Daoy (cell line): ENCODE measurements at regions not wholly inside any gene's neighbourhood (a gene's known extent, or its start where the extent isn't known, plus 50 kb on each side); places are given as distances from the start of the nearest gene placed in this dataset.

Experiments
- DNase-seq: peaks from one replicate; pipeline ENCODE4 v3.0.0-alpha.2; 2015; ENCODE audit warnings: low read depth

DNA sequence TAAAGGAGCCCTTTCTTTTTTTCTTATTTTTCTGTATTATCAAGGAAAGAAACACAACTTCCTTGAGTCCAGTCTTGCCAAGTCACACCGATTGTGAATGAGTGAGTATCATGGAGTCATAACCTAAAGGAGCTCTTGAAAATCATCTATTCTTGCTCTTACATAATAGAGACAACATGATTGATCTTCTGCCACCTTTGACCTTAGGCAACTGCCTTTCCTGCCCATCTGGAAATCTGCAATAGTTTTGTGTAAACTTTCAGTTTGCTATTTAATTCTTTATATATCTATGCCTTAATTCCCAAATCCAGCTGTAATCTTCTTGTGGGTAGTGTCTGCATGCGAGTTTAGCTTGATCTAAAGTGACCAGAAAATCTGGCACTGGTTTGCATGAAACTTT lies 149.9 kb upstream of the FST start:
- DNase-seq = no peak

DNA sequence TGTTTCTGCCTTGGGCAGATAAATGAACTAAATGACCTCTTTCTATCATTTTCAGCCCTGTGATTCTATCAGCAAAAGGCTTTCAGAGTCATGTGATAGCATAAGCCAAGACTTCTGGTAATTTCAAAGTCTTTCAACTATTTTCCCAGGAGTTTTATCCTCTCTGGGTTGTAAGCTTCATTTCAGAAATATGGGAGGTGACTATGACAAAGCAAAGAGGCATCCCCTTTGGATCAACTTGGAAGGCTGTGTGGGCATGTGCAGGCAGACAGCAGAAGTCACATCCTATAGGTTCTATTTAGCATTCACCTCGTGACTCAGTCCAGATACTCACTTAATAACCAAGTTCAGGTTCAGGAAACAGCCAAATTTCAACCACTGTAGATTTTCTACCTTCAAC lies 149.0 kb upstream of the FST start:
- DNase-seq = no peak

DNA sequence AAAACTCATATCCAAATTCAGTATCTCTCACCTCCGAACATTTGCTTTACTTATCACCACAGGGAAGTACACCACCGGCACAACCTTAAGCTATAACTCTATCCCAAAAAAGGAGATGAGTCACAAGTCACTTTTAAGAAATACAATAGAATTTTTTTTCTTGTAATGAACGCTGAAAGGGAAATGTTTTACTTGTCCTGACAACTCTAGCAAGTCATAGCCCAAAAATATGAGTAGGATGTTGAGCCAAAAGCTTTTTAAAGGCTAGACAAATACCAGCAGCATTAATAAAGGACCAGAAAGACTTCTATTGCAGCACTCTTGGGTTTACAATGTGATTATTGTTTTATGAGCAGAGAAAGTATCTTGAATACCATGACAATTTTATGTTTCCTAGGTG lies 147.3 kb upstream of the FST start:
- DNase-seq = no peak

DNA sequence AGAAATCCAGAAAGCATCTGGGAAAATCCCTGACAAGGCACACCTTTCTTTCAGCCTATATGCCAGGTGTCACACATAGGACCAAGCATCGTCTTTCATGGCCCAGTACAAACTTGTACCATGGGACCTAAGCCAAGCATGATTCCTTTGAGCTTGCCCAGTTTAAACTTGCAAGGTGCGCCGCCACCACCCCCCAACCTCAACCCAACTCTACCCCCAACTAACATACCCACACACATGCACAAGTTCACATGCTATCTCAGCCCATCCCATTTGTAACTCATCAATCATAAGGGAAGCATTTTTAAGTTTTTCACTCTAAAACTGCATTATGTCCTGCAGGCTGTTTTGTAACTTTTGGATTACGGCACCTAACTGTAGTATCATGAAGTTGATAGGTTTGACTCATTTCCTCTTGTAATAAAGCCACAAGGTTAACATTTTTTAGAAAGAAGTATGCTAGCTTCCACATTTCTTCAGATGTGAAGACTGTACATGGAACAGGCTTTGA lies 145.9 kb upstream of the FST start:
- DNase-seq = no peak

- DNase-seq = no peak
Measured at GRCh38 chr5:53335115-53335514, 145.3 kb upstream of the FST start.

DNA sequence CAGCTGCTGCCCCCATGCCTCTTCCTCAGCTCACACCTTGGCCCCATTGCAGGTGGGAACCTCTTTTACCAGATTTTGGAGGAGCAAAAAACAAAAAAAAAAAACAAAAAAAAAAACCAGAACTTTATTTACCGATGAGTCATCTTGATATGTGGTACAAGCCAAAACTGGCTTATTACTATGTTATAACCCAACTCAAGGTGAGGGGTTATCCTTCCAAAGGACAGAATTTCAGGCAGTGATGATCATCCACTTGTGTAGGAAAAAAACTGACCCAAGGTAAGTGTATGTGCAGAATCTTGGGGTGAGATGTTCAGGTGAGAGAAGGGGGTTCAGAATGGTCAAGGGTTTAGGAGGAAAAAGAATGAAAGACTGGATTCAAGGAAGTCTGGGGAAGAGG lies 142.6 kb upstream of the FST start:
- no peak for DNase-seq

DNA sequence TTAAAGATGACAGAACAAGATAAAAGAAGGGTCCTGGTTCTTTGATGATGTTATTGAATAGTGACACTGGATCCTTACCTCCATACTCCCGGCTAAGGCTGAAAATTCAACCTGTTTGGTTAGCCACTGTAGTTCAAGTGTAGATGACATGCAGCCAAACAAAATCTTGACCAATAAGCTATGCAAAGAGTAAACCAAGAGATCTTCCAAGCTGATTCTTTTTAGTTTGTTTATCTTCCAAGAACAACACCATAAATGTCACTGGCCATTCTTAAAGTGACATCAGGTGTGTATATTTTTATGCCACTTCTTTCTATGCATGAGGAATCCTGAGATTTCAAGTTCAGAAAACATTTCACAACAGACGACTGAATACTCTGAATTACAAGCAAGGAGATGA lies 141.5 kb upstream of the FST start:
- no peak for DNase-seq

- no peak for DNase-seq
Measured at GRCh38 chr5:53339962-53340540, 140.4 kb upstream of the FST start.

DNA sequence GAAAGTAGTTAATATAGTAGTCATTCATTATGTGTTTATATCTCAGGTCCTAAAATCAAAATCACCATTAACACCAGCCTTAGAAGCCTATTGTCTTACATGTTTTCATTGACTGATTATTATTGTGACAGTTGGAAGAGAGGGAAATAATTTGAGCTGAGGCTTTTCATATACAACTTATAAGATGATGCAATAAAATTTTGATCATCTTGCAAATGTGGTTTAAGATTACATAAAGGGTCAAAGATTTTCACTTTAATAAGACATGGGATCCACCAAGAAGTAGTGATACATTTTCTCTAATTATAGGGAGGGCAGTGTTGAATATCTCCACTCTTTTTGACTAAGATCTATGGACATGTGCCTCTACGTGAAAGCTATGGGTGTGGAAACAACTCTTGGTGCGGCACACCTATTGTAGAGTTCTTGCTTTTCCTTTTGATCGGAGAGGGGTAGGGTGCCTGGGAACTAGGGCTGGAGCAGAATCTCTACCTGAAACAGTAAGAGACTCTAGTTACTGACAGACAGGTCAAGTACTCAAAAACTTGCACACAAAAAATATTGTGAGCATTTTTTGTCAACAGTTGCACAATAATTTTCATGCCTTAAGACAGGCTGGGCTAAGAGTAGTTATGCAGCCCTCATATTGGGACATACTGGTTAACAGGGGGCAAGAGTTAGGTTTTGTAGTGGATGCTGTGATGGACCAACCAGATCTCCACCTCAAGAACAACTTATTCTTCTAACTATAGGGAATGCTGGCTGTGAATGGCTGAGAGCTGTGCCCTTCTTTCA lies 139.3 kb upstream of the FST start:
- DNase-seq = no peak

DNA sequence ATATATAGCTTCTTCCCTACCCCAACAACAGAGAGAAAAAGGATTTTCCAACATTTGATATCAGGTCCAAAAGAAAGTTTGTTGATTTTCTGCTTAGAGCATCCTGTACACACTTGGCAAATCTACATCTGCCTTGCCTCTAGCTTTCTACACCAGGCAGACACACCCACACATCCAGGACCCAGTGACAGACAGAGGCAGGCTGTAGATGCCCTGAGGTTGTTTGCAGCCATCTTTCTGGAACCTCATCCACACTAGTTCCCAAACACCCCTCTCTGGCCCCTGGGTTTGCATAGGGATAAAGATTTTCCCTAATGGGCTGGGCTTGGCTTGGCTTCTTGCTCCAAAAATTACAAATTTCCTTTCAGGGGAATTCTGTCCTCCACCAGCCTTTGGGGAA lies 138.2 kb upstream of the FST start:
- DNase-seq = no peak

- peak; percentile 28 for DNase-seq
Measured at GRCh38 chr5:53343187-53343586, 137.2 kb upstream of the FST start.

GRCh38 chr5:53350368-53350767 lies 130.1 kb upstream of the FST start:
- no peak for DNase-seq

DNA sequence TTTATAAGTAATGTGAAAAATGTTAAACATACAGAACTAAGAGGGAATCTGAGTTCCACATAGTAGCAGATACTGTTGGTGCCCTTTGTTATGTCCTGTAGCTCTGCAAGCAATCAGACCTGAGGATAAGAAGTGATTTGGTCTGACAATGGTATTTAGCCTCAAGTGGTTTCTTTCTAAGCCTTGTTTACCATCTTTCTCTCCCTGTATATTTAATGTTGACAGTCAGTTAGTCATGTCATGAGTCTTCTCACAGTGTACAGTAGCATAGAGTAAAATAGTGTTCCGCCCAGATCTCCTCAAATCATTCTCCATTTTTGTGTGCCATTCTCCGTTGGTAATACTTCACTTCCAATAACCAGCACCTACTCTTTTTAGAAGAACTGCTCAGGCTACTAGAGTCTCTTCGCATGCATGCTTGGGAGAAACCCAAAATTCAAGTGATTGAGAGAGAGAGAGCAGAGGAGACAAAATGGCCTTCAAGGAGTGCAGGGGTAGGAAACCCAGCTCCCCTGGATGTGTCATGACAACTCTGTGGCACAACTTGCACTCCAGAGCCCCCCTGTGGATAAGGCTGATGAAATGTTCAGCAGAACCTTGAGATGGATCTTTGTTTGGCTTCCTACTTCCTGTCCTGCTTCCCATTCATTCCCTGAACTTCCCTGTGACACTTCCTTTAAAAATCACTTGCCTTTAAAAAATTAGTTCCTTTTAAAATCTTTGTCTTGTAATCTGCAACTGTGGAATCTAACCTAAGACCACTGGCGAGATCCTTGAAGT lies 129.2 kb upstream of the FST start:
- peak; percentile 6 for DNase-seq

DNA sequence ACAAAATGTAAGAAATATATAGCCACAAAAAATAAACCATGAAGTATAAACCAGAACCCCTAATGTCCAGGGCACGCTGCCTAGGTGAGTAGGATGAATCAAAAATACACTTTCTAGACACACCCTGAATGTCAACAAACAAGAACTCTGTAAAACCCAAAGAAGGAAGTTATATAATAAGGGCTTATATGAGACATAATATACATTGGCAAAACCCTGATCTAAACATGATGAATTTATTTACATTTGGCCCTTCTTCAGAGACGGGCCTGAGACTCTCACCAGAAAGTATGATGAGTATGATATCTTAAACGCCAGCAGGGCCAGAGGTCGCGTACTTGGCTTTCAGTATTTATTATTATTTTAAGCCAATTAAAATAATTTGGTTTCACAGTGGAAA lies 125.1 kb upstream of the FST start:
- no peak for DNase-seq

DNA sequence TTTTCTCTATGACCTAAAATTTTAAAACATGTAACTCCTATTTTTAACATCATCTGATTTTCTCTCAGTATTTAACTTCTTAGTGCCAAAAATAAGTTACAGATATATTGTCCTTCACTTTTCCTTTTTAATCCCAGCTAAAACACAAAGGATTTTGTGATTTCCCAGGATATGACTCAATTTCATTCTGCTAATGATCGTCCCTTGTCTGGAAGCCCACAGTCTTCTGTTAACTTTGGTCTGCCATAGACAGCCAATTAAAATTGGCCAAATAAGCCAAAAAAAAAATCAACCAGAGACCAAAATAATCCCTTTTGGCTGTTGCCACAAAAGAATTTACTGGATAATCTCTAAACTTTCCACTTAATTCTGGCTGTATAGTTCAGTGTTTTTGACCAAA lies 124.5 kb upstream of the FST start:
- no peak for DNase-seq

DNA sequence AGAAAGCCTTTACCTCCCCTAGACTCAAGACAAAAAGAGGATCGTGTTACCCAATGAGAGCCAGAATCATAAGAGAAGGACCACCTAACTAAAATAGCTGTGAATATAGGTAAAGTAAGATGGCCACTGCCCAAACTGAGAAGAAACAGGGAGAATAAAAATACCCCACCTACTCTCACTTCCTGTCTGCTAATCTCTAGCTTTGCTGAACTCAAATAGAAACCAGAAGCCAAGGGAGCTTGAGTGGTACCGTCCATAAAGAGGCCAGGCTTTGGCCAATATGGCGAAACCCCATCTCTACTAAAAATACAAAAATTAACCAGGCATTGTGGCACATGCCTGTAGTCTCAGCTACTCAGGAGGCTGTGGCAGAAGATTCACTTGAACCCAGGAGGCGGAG lies 123.0 kb upstream of the FST start:
- DNase-seq = no peak

DNA sequence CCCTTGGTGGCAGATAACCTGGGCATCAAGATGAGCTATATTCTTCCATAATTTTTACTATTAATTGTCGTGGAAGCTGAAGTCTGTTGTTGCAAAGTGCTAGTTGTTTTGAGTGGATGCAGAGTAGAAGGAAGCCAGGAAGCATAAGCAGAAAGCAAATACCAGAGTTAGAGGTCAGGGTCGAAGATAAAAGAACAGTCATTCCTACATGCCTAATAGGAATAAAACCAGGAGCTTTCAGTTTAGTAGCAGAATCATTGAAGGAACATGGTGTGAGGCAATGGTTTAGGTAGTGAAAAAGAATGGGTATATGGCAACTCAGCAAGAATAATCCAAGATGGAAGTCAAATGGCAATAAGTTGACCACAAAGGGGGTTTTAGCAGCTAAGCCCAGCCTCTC lies 121.6 kb upstream of the FST start:
- DNase-seq = no peak

DNA sequence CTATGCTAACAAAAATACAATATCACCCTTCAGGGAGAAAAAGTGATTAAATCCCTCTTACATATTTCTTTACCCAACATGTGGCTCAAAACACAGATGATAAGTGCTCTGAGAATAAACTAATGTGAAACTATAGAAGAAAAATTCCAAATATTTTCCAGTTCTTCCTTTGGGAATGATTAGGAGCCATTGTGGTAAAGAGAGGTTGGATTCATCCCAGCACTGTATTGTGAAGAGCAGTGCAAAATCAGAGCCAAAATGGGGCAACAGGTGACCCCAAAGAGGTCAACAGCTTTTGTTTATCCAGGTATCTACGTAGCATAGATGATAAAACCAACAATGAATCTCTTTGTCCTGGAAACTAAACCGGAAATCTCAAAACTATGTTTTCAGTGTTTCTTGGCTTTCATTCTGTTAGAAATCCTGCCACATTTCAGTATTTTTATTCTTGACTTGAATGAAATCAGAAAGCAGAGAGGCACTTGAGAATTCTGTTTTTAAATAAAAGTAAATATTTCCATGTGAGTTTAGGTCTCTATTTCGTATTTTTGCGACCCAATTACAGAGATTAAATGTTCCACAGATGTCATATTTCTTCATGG lies 120.4 kb upstream of the FST start:
- no peak for DNase-seq

GRCh38 chr5:53360811-53361210 lies 119.6 kb upstream of the FST start:
- peak; percentile 36 for DNase-seq

- no peak for DNase-seq
Measured at GRCh38 chr5:53361708-53362107, 118.7 kb upstream of the FST start.

DNA sequence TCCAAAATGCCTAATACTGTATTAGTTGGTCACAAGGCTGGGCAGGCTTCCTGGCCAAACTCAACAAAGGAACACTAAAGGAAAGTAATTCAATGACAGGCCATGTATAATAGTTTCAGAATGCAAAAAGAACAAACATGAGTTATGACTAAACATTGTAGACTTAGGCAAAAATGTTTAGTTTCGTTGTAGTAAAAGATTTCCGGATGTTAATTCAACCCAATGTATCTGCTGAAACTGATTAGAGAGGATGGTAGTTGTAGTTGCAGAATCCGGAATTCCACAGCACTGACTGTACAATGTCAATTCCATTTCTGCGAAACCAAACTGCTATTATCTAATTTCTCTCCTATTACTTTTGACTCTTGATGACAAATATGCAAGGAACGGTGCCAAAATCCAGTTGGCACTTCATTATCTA lies 117.9 kb upstream of the FST start:
- peak; percentile 47 for DNase-seq

DNA sequence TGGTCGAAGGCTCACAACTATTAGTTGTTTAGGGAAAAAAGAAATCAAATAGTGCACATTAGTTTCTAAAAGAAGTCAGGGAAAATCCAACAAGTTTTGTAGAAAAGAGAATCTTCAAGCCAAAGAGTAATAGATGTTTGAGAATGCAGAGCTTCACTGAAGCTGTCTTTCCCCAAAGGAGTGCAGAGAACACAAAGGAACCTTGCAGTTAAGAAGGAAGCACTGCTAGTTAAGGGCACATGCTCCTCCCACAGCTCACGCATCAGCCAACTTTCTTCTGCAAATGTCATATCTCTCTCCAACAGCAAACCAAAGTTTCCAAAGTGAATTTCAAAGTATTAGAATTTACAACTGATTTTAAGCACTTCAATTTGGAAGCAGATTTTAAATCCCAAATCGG lies 116.4 kb upstream of the FST start:
- DNase-seq = no peak
